ENCODE measurements at regions not wholly inside any gene's neighbourhood (a gene's known extent, or its start where the extent isn't known, plus 50 kb on each side); places are given as distances from the start of the nearest gene placed in this dataset.

- TF ChIP-seq POLR2A (IDR thresholded peaks at IDR 0.05; ENCODE audit: borderline replicate concordance, extremely low read depth, insufficient read depth, insufficient read length) = no peak
- TF ChIP-seq YY1 (IDR thresholded peaks at IDR 0.05; ENCODE audit: extremely low read depth, insufficient replicate concordance, low read depth, low read length) = no peak
- no peak for TF ChIP-seq SP1 (IDR thresholded peaks at IDR 0.05; ENCODE audit: low read depth)
- no peak for TF ChIP-seq POLR2AphosphoS5 (IDR thresholded peaks at IDR 0.05; ENCODE audit: low read depth, low read length)
- TF ChIP-seq CTCF (IDR thresholded peaks at IDR 0.05 in 2 of 3, conservative IDR thresholded peaks at IDR 0.05 in 1 of 3; ENCODE audit: borderline replicate concordance in 1 of 3, insufficient read depth in 1 of 3, low read depth in 2 of 3, low read length in 2 of 3) = no peak
Measured at GRCh38 chr18:22539051-22539765, 121.5 kb upstream of the CTAGE1 start.

All from HCT116 (cell line).